HEK293 (cell line): ENCODE measurements at regions not wholly inside any gene's neighbourhood (a gene's known extent, or its start where the extent isn't known, plus 50 kb on each side); places are given as distances from the start of the nearest gene placed in this dataset.

ENCODE experiments used
- CTCF ChIA-PET: fragments of 350-600 bp; formaldehyde crosslinking; extraction: SDS; loops from one replicate; lab custom pipeline; 2021; ENCODE audit warnings: antibody characterized with exemption; lab: Yijun Ruan, JAX
- POLR2A ChIA-PET: fragments of 300-600 bp; formaldehyde crosslinking; extraction: SDS; loops from one replicate; lab custom pipeline; 2020; ENCODE audit warnings: antibody characterized with exemption, inconsistent platforms; lab: Yijun Ruan, JAX
- H3K27ac ChIP-seq: fragments of 200-500 bp; sonication (Bioruptor generic); 2 replicates; pipeline ENCODE4 v1.5.1; 2014; ENCODE audit warnings: low read depth, low read length, control low read depth, inconsistent platforms; ENCODE audit errors: extremely low read depth
- H3K36me3 ChIP-seq, 2 experiments: fragments of 200-500 bp in 1 of 2; sonication (Bioruptor generic) in 1 of 2; 1 replicate in 1 of 2; 2 replicates in 1 of 2; pipeline ENCODE4 v1.5.1; 2014 to 2017; ENCODE audit warnings: inconsistent platforms in 2 of 2, low read length in 2 of 2; ENCODE audit not compliant: control insufficient read depth in 2 of 2, insufficient read depth in 1 of 2
- H3K4me1 ChIP-seq: fragments of 200-500 bp; sonication (Bioruptor generic); 2 replicates; pipeline ENCODE4 v1.5.1; 2014; ENCODE audit warnings: mild to moderate bottlenecking, low read length, inconsistent platforms; ENCODE audit not compliant: control insufficient read depth, insufficient read depth
- H3K4me3 ChIP-seq: 2 replicates; pipeline ENCODE4 v1.5.1; 2011; ENCODE audit warnings: low read depth, mild to moderate bottlenecking, control low read depth, low read length, moderate library complexity
- H3K9me3 ChIP-seq: fragments of 200-500 bp; sonication (Bioruptor generic); 2 replicates; pipeline ENCODE4 v1.5.1; 2014; ENCODE audit warnings: low read depth, low read length, inconsistent platforms; ENCODE audit not compliant: control insufficient read depth, insufficient read depth
- ATF2 ChIP-seq: fragments of 450-650 bp; formaldehyde crosslinking; IDR thresholded peaks from 2 replicates; pipeline ENCODE4 v1.5.1; 2016; ENCODE audit warnings: missing biosample characterization, missing genetic modification characterization, low read depth
- ELK4 ChIP-seq: IDR thresholded peaks from 2 replicates; pipeline ENCODE4 v1.6.1; 2011; ENCODE audit warnings: mild to moderate bottlenecking, low read depth, low read length, borderline replicate concordance
- GFI1B ChIP-seq: fragments of 450-650 bp; formaldehyde crosslinking; IDR thresholded peaks from 2 replicates; pipeline ENCODE4 v1.5.1; 2016; ENCODE audit warnings: missing biosample characterization, missing genetic modification characterization
- GLIS1 ChIP-seq: fragments of 450-650 bp; formaldehyde crosslinking; IDR thresholded peaks from 2 replicates; pipeline ENCODE4 v1.5.1; 2016; ENCODE audit warnings: missing biosample characterization, missing genetic modification characterization
- HOXD13 ChIP-seq: sonication (generic); formaldehyde crosslinking; IDR thresholded peaks from 2 replicates; pipeline ENCODE4 v1.8.0; 2022; ENCODE audit warnings: missing genetic modification reagents, borderline replicate concordance
- OSR2 ChIP-seq: fragments of 450-650 bp; formaldehyde crosslinking; IDR thresholded peaks from 2 replicates; pipeline ENCODE4 v1.5.1; 2016; ENCODE audit warnings: missing biosample characterization, missing genetic modification characterization
- RBAK ChIP-seq: fragments of 450-650 bp; formaldehyde crosslinking; IDR thresholded peaks from 2 replicates; pipeline ENCODE4 v1.5.1; 2016; ENCODE audit warnings: missing biosample characterization, missing genetic modification characterization
- ZBTB8A ChIP-seq: fragments of 450-650 bp; formaldehyde crosslinking; IDR thresholded peaks from 2 replicates; pipeline ENCODE4 v1.5.1; 2016; ENCODE audit warnings: missing biosample characterization, missing genetic modification characterization
- ZNF112 ChIP-seq: fragments of 450-650 bp; formaldehyde crosslinking; IDR thresholded peaks from 2 replicates; pipeline ENCODE4 v1.5.0; 2017; ENCODE audit warnings: missing biosample characterization, missing genetic modification characterization
- ZNF266 ChIP-seq: fragments of 450-650 bp; formaldehyde crosslinking; IDR thresholded peaks from 2 replicates; pipeline ENCODE4 v1.5.1; 2016; ENCODE audit warnings: missing biosample characterization, missing genetic modification characterization, low read depth
- ZNF423 ChIP-seq: fragments of 450-650 bp; formaldehyde crosslinking; IDR thresholded peaks from 2 replicates; pipeline ENCODE4 v1.5.1; 2016; ENCODE audit warnings: missing biosample characterization, missing genetic modification characterization
- ZNF521 ChIP-seq: fragments of 450-650 bp; formaldehyde crosslinking; IDR thresholded peaks from 2 replicates; pipeline ENCODE4 v1.5.1; 2017; ENCODE audit warnings: missing biosample characterization, mild to moderate bottlenecking, missing genetic modification characterization
- ZNF621 ChIP-seq: fragments of 450-650 bp; formaldehyde crosslinking; IDR thresholded peaks from 2 replicates; pipeline ENCODE4 v1.5.1; 2017; ENCODE audit warnings: missing biosample characterization, missing genetic modification characterization
- ZNF670 ChIP-seq: fragments of 450-650 bp; formaldehyde crosslinking; IDR thresholded peaks from 2 replicates; pipeline ENCODE4 v1.5.1; 2016; ENCODE audit warnings: missing biosample characterization, missing genetic modification characterization, low read depth
- ZNF837 ChIP-seq: fragments of 450-650 bp; formaldehyde crosslinking; IDR thresholded peaks from 2 replicates; pipeline ENCODE4 v1.5.1; 2016; ENCODE audit warnings: missing biosample characterization, missing genetic modification characterization
- TF ChIP-seq, protein P1 (sequence below): fragments of 450-650 bp; formaldehyde crosslinking; IDR thresholded peaks from 2 replicates; pipeline ENCODE4 v1.5.1; 2016; ENCODE audit warnings: missing biosample characterization, missing genetic modification characterization, borderline replicate concordance
- TF ChIP-seq, protein P2 (sequence below): fragments of 450-650 bp; IDR thresholded peaks from 2 replicates; pipeline ENCODE4 v1.5.1; 2018; ENCODE audit warnings: missing biosample characterization, missing genetic modification characterization

DNA sequence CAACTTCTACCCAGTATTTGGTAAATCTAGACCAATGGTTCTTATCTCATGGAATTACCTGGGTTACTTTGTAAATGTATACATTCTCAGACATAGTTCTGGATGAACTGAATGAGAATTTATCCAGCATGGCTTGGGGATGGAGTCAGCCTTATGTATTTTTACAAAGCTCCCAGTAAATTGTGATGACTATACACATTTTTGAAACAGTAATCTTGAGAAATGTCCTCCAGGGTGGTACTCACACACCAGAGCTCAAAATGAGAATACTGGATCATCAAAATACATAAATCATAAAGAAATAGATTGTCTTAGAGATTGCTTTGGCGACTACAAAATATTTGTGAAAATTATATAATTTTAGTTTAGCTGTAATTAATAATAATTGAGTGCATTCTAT, 722.1 kb upstream of the DPPA4 start (continued):
- TF ChIP-seq, protein P1, sequence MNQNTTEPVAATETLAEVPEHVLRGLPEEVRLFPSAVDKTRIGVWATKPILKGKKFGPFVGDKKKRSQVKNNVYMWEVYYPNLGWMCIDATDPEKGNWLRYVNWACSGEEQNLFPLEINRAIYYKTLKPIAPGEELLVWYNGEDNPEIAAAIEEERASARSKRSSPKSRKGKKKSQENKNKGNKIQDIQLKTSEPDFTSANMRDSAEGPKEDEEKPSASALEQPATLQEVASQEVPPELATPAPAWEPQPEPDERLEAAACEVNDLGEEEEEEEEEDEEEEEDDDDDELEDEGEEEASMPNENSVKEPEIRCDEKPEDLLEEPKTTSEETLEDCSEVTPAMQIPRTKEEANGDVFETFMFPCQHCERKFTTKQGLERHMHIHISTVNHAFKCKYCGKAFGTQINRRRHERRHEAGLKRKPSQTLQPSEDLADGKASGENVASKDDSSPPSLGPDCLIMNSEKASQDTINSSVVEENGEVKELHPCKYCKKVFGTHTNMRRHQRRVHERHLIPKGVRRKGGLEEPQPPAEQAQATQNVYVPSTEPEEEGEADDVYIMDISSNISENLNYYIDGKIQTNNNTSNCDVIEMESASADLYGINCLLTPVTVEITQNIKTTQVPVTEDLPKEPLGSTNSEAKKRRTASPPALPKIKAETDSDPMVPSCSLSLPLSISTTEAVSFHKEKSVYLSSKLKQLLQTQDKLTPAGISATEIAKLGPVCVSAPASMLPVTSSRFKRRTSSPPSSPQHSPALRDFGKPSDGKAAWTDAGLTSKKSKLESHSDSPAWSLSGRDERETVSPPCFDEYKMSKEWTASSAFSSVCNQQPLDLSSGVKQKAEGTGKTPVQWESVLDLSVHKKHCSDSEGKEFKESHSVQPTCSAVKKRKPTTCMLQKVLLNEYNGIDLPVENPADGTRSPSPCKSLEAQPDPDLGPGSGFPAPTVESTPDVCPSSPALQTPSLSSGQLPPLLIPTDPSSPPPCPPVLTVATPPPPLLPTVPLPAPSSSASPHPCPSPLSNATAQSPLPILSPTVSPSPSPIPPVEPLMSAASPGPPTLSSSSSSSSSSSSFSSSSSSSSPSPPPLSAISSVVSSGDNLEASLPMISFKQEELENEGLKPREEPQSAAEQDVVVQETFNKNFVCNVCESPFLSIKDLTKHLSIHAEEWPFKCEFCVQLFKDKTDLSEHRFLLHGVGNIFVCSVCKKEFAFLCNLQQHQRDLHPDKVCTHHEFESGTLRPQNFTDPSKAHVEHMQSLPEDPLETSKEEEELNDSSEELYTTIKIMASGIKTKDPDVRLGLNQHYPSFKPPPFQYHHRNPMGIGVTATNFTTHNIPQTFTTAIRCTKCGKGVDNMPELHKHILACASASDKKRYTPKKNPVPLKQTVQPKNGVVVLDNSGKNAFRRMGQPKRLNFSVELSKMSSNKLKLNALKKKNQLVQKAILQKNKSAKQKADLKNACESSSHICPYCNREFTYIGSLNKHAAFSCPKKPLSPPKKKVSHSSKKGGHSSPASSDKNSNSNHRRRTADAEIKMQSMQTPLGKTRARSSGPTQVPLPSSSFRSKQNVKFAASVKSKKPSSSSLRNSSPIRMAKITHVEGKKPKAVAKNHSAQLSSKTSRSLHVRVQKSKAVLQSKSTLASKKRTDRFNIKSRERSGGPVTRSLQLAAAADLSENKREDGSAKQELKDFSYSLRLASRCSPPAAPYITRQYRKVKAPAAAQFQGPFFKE: no peak
- no peak for TF ChIP-seq GFI1B (tag by site-specific recombination)
- TF ChIP-seq GLIS1: no peak
- TF ChIP-seq ELK4: no peak
- TF ChIP-seq, protein P2, sequence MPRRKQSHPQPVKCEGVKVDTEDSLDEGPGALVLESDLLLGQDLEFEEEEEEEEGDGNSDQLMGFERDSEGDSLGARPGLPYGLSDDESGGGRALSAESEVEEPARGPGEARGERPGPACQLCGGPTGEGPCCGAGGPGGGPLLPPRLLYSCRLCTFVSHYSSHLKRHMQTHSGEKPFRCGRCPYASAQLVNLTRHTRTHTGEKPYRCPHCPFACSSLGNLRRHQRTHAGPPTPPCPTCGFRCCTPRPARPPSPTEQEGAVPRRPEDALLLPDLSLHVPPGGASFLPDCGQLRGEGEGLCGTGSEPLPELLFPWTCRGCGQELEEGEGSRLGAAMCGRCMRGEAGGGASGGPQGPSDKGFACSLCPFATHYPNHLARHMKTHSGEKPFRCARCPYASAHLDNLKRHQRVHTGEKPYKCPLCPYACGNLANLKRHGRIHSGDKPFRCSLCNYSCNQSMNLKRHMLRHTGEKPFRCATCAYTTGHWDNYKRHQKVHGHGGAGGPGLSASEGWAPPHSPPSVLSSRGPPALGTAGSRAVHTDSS: no peak
- TF ChIP-seq ZNF112 (tag by site-specific recombination): no peak
- no peak for TF ChIP-seq ZBTB8A (tag by site-specific recombination)
- no peak for TF ChIP-seq ATF2 (tag by site-specific recombination)

- ChIA-PET POLR2A (no interaction called here), CTCF (no interaction called here)
- H3K9me3 ChIP-seq: no peaks in the 10 kb centered on the region
- H3K27ac ChIP-seq: no peak overlapping the region
- H3K4me1 ChIP-seq: no peaks in the 10 kb centered on the region
- no peaks in the 10 kb centered on the region for H3K36me3 ChIP-seq
- TF ChIP-seq ZNF670 (tag by site-specific recombination) (no peak), OSR2 (tag by site-specific recombination) (no peak), ZNF621 (tag by site-specific recombination) (no peak), ZNF266 (tag by site-specific recombination) (no peak), ZNF423 (no peak), HOXD13 (CRISPR knock-in tag) (no peak), ZNF521 (no peak), ZNF837 (tag by site-specific recombination) (no peak), RBAK (tag by site-specific recombination) (no peak)
- no peak overlapping the region for H3K4me3 ChIP-seq
Observed at GRCh38 chr3:110062716-110063115, 725.4 kb upstream of the DPPA4 start.
